ENCODE measurements at regions not wholly inside any gene's neighbourhood (a gene's known extent, or its start where the extent isn't known, plus 50 kb on each side); places are given as distances from the start of the nearest gene placed in this dataset.
"Not testable (repeated sequence)": the region's sequence is repeated elsewhere in the genome, so short reads cannot be mapped to it uniquely, and the experiment has no call there.

- no peak for TF ChIP-seq CTCF (IDR thresholded peaks at IDR 0.05)
- DNase-seq (ENCODE audit: low spot score) (no peak), ATAC-seq (ENCODE audit: low FRiP score) (no peak)
Measured at GRCh38 chr7:126065766-126066165, 1136.1 kb upstream of the POT1 start.

- DNase-seq (ENCODE audit: low spot score) (no peak), ATAC-seq (ENCODE audit: low FRiP score) (no peak)
- TF ChIP-seq CTCF (IDR thresholded peaks at IDR 0.05) = no peak
Measured at GRCh38 chr7:126057979-126058378, 1128.4 kb upstream of the POT1 start.

- ATAC-seq (ENCODE audit: low FRiP score); DNase-seq (ENCODE audit: low spot score): not testable (repeated sequence)
Measured at GRCh38 chr7:126056613-126057012, 1127.0 kb upstream of the POT1 start.

GRCh38 chr7:126052229-126052628, 1122.6 kb upstream of the POT1 start:
- ATAC-seq (ENCODE audit: low FRiP score) = no peak
- TF ChIP-seq CTCF (IDR thresholded peaks at IDR 0.05) = no peak
- DNase-seq (ENCODE audit: low spot score) = no peak

GRCh38 chr7:126044662-126045061, 1115.0 kb upstream of the POT1 start:
- TF ChIP-seq CTCF (IDR thresholded peaks at IDR 0.05) = no peak
- no peak for ATAC-seq (ENCODE audit: low FRiP score)

GRCh38 chr7:126041472-126041871, 1111.8 kb upstream of the POT1 start:
- ATAC-seq (ENCODE audit: low FRiP score) = no peak
- no peak for DNase-seq (ENCODE audit: low spot score)
- no peak for TF ChIP-seq CTCF (IDR thresholded peaks at IDR 0.05)

More at GRCh38 chr7:126044662-126045061, 1115.0 kb upstream of the POT1 start:
- no peak for DNase-seq (ENCODE audit: low spot score)

GRCh38 chr7:126040114-126041045, 1110.8 kb upstream of the POT1 start:
- TF ChIP-seq CTCF (IDR thresholded peaks at IDR 0.05) = no peak
- DNase-seq (ENCODE audit: low spot score) (no peak), ATAC-seq (ENCODE audit: low FRiP score) (peak; percentile 10)

All from omental fat pad (tissue), 3 donors.